ENCODE measurements at regions not wholly inside any gene's neighbourhood (a gene's known extent, or its start where the extent isn't known, plus 50 kb on each side); places are given as distances from the start of the nearest gene placed in this dataset.

- TF ChIP-seq POLR2AphosphoS5 (IDR thresholded peaks at IDR 0.05; ENCODE audit: borderline replicate concordance, low read depth, low read length) (no peak), EZH2 (IDR thresholded peaks at IDR 0.05) (no peak)
Measured at GRCh38 chr22:49153921-49154320, 673.8 kb downstream of the BRD1 start.
